SK-N-SH treated with all-trans-retinoic acid at 6 μM for 48 hours (cell line): ENCODE measurements at regions not wholly inside any gene's neighbourhood (a gene's known extent, or its start where the extent isn't known, plus 50 kb on each side); places are given as distances from the start of the nearest gene placed in this dataset.

Source experiments
- ATAC-seq: fragments of 200-7000 bp; cut with Tn5 transposase; 3 replicates; pipeline ENCODE4 v1.9.1; 2020; ENCODE audit warnings: mild to moderate bottlenecking, moderate library complexity
- ARNTL ChIP-seq: fragments of 450-650 bp; formaldehyde crosslinking; IDR thresholded peaks from 2 replicates; pipeline ENCODE4 v1.5.0; 2020; ENCODE audit warnings: low read depth, mild to moderate bottlenecking, moderate library complexity, borderline replicate concordance
- BACH2 ChIP-seq: fragments of 250-450 bp; sonication (Bioruptor Pico); IDR thresholded peaks from 2 replicates; pipeline ENCODE4 v1.9.0; 2021; ENCODE audit warnings: mild to moderate bottlenecking, borderline replicate concordance
- CSDC2 ChIP-seq: fragments of 250-450 bp; sonication (Bioruptor Pico); IDR thresholded peaks from 2 replicates; pipeline ENCODE4 v1.5.0; 2020; ENCODE audit warnings: mild to moderate bottlenecking, moderate library complexity
- ESRRG ChIP-seq: fragments of 250-450 bp; sonication (Bioruptor Pico); IDR thresholded peaks from 2 replicates; pipeline ENCODE4 v1.6.1; 2021; ENCODE audit warnings: mild to moderate bottlenecking
- GLIS3 ChIP-seq: fragments of 250-450 bp; sonication (Bioruptor Pico); IDR thresholded peaks from 2 replicates; pipeline ENCODE4 v1.5.0; 2020; ENCODE audit warnings: mild to moderate bottlenecking, moderate library complexity
- ISL1 ChIP-seq: fragments of 250-450 bp; sonication (Bioruptor Pico); IDR thresholded peaks from 2 replicates; pipeline ENCODE4 v2.1.2; 2022; ENCODE audit warnings: mild to moderate bottlenecking, moderate library complexity
- OSR1 ChIP-seq: fragments of 250-450 bp; sonication (Bioruptor Pico); IDR thresholded peaks from 2 replicates; pipeline ENCODE4 v1.8.0; 2022; ENCODE audit warnings: moderate library complexity, mild to moderate bottlenecking, inconsistent platforms
- POU6F1 ChIP-seq: fragments of 250-450 bp; sonication (Bioruptor Pico); IDR thresholded peaks from 2 replicates; pipeline ENCODE4 v1.8.0; 2021; ENCODE audit warnings: low read depth, mild to moderate bottlenecking, moderate library complexity, borderline replicate concordance
- PPARA ChIP-seq: fragments of 250-450 bp; sonication (Bioruptor Pico); IDR thresholded peaks from 2 replicates; pipeline ENCODE4 v1.5.0; 2020; ENCODE audit warnings: mild to moderate bottlenecking, borderline replicate concordance
- RARB ChIP-seq: fragments of 250-450 bp; sonication (Bioruptor Pico); IDR thresholded peaks from 2 replicates; pipeline ENCODE4 v1.8.0; 2021; ENCODE audit warnings: mild to moderate bottlenecking, moderate library complexity
- SNAI2 ChIP-seq: fragments of 250-450 bp; sonication (Bioruptor Pico); IDR thresholded peaks from 2 replicates; pipeline ENCODE4 v1.5.0; 2020; ENCODE audit warnings: mild to moderate bottlenecking, moderate library complexity
- TCF4 ChIP-seq: fragments of 250-450 bp; sonication (Bioruptor Pico); IDR thresholded peaks from 2 replicates; pipeline ENCODE4 v1.8.0; 2021; ENCODE audit warnings: mild to moderate bottlenecking, moderate library complexity, borderline replicate concordance
- TOX ChIP-seq: fragments of 250-450 bp; sonication (Bioruptor Pico); IDR thresholded peaks from 2 replicates; pipeline ENCODE4 v1.8.0; 2021; ENCODE audit warnings: mild to moderate bottlenecking, moderate library complexity, borderline replicate concordance
- ZC3H10 ChIP-seq: fragments of 250-450 bp; sonication (Bioruptor Pico); IDR thresholded peaks from 2 replicates; pipeline ENCODE4 v1.5.1; 2021; ENCODE audit warnings: mild to moderate bottlenecking, moderate library complexity
- ZFP3 ChIP-seq: fragments of 250-450 bp; sonication (Bioruptor Pico); IDR thresholded peaks from 2 replicates; pipeline ENCODE4 v1.5.0; 2020; ENCODE audit warnings: mild to moderate bottlenecking, moderate library complexity
- ZFP30 ChIP-seq: fragments of 450-650 bp; formaldehyde crosslinking; IDR thresholded peaks from 2 replicates; pipeline ENCODE4 v1.5.0; 2022; ENCODE audit warnings: mild to moderate bottlenecking, moderate library complexity
- ZNF565 ChIP-seq: fragments of 450-650 bp; formaldehyde crosslinking; conservative IDR thresholded peaks from 2 replicates; pipeline ENCODE4 v1.5.0; 2020; ENCODE audit warnings: low read depth, mild to moderate bottlenecking, moderate library complexity
- TF ChIP-seq, protein P1 (sequence below): fragments of 250-450 bp; sonication (Bioruptor Pico); IDR thresholded peaks from 2 replicates; pipeline ENCODE4 v1.5.1; 2020; ENCODE audit warnings: low read depth, mild to moderate bottlenecking, moderate library complexity
- TF ChIP-seq, protein P2 (sequence below): fragments of 250-450 bp; sonication (Bioruptor Pico); IDR thresholded peaks from 2 replicates; pipeline ENCODE4 v1.5.0; 2020; ENCODE audit warnings: mild to moderate bottlenecking, moderate library complexity
- TF ChIP-seq, protein P3 (sequence below): fragments of 250-450 bp; sonication (Bioruptor Pico); IDR thresholded peaks from 2 replicates; pipeline ENCODE4 v1.8.0; 2020; ENCODE audit warnings: mild to moderate bottlenecking, moderate library complexity, borderline replicate concordance
- TF ChIP-seq, protein P4 (sequence below): fragments of 250-450 bp; sonication (Bioruptor Pico); IDR thresholded peaks from 2 replicates; pipeline ENCODE4 v1.5.1; 2021; ENCODE audit warnings: mild to moderate bottlenecking, moderate library complexity

DNA sequence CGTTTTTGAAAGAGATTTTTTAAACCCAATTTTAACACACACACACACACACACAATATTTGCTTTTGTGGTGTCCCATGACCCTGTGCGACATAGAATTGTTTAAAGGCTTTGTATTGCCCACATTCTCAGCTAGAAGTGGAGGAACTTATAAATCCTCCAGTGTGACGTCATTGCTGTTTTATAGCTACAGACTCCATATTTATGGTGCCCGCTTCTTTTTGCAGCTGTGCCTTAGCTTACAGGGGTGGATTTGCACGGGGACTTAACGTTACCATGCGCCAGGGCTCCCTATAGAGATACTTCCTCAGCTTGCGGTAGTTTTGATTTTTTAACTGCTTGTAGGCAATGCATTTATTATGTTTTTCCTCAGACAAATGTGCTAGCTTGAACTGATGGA, 101.9 kb upstream of the SMIM21 start:
- no peak for ATAC-seq
- TF ChIP-seq TOX (no peak), ZFP30 (CRISPR knock-in tag) (no peak), ISL1 (CRISPR knock-in tag) (no peak), PPARA (CRISPR knock-in tag) (no peak), CSDC2 (CRISPR knock-in tag) (no peak), ARNTL (CRISPR knock-in tag) (no peak), RARB (CRISPR knock-in tag) (no peak), ESRRG (CRISPR knock-in tag) (no peak), SNAI2 (no peak), ZNF565 (CRISPR knock-in tag) (no peak), GLIS3 (CRISPR knock-in tag) (no peak), ZFP3 (no peak), BACH2 (no peak), ZC3H10 (CRISPR knock-in tag) (no peak), POU6F1 (CRISPR knock-in tag) (no peak), TCF4 (no peak)
- TF ChIP-seq, protein P1, sequence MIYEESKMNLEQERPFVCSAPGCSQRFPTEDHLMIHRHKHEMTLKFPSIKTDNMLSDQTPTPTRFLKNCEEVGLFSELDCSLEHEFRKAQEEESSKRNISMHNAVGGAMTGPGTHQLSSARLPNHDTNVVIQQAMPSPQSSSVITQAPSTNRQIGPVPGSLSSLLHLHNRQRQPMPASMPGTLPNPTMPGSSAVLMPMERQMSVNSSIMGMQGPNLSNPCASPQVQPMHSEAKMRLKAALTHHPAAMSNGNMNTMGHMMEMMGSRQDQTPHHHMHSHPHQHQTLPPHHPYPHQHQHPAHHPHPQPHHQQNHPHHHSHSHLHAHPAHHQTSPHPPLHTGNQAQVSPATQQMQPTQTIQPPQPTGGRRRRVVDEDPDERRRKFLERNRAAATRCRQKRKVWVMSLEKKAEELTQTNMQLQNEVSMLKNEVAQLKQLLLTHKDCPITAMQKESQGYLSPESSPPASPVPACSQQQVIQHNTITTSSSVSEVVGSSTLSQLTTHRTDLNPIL (CRISPR knock-in tag): no peak
- TF ChIP-seq, protein P2, sequence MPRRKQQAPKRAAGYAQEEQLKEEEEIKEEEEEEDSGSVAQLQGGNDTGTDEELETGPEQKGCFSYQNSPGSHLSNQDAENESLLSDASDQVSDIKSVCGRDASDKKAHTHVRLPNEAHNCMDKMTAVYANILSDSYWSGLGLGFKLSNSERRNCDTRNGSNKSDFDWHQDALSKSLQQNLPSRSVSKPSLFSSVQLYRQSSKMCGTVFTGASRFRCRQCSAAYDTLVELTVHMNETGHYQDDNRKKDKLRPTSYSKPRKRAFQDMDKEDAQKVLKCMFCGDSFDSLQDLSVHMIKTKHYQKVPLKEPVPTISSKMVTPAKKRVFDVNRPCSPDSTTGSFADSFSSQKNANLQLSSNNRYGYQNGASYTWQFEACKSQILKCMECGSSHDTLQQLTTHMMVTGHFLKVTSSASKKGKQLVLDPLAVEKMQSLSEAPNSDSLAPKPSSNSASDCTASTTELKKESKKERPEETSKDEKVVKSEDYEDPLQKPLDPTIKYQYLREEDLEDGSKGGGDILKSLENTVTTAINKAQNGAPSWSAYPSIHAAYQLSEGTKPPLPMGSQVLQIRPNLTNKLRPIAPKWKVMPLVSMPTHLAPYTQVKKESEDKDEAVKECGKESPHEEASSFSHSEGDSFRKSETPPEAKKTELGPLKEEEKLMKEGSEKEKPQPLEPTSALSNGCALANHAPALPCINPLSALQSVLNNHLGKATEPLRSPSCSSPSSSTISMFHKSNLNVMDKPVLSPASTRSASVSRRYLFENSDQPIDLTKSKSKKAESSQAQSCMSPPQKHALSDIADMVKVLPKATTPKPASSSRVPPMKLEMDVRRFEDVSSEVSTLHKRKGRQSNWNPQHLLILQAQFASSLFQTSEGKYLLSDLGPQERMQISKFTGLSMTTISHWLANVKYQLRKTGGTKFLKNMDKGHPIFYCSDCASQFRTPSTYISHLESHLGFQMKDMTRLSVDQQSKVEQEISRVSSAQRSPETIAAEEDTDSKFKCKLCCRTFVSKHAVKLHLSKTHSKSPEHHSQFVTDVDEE: no peak
- TF ChIP-seq, protein P3, sequence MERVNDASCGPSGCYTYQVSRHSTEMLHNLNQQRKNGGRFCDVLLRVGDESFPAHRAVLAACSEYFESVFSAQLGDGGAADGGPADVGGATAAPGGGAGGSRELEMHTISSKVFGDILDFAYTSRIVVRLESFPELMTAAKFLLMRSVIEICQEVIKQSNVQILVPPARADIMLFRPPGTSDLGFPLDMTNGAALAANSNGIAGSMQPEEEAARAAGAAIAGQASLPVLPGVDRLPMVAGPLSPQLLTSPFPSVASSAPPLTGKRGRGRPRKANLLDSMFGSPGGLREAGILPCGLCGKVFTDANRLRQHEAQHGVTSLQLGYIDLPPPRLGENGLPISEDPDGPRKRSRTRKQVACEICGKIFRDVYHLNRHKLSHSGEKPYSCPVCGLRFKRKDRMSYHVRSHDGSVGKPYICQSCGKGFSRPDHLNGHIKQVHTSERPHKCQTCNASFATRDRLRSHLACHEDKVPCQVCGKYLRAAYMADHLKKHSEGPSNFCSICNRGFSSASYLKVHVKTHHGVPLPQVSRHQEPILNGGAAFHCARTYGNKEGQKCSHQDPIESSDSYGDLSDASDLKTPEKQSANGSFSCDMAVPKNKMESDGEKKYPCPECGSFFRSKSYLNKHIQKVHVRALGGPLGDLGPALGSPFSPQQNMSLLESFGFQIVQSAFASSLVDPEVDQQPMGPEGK (CRISPR knock-in tag): no peak
- TF ChIP-seq, protein P4, sequence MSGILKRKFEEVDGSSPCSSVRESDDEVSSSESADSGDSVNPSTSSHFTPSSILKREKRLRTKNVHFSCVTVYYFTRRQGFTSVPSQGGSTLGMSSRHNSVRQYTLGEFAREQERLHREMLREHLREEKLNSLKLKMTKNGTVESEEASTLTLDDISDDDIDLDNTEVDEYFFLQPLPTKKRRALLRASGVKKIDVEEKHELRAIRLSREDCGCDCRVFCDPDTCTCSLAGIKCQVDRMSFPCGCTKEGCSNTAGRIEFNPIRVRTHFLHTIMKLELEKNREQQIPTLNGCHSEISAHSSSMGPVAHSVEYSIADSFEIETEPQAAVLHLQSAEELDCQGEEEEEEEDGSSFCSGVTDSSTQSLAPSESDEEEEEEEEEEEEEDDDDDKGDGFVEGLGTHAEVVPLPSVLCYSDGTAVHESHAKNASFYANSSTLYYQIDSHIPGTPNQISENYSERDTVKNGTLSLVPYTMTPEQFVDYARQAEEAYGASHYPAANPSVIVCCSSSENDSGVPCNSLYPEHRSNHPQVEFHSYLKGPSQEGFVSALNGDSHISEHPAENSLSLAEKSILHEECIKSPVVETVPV (CRISPR knock-in tag): no peak

DNA sequence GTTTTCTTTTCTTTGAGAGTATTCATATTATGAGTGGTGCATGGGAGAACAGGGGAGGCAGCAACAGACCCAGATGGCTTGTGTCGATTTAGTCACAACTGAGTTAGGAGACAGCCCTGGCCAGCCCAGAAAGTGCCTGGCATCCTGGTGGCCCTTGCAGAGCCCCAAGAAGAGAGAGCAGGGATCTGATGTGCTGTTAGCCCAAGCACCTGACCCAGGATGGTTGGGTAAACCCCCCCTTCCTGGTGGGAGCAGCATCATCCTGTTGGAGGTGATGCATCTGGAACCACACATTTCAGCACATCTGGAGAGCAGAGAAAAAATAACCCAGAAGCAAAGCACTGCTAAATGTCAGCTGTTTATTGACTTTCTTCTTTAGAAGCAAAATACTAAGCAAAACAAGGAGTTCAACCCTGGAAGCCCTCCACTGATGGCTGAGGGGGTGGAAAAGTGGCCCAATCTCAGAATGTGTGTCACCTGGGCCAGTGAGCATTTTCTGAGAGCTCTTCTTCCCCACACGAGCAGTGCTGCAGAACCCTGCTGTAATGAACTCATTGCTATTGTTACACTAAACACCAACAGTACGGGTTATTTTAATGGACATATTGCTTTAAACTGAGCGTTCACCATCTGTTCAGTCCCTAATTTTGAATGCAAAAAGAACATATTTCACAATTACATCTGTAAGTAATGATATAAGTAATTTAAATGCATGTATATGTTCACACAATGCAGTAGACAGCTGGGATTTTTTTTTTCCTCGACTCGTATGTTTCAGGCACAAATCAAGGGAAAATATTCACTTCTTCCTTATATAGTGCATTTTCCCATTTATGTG, 100.6 kb upstream of the SMIM21 start:
- TF ChIP-seq, protein P3 (CRISPR knock-in tag): no peak
- TF ChIP-seq GLIS3 (CRISPR knock-in tag) (no peak), TOX (no peak), BACH2 (no peak), OSR1 (CRISPR knock-in tag) (no peak), RARB (CRISPR knock-in tag) (no peak)
- no peak for ATAC-seq
